ENCODE measurements at regions not wholly inside any gene's neighbourhood (a gene's known extent, or its start where the extent isn't known, plus 50 kb on each side); places are given as distances from the start of the nearest gene placed in this dataset.
"Not testable (repeated sequence)": the region's sequence is repeated elsewhere in the genome, so short reads cannot be mapped to it uniquely, and the experiment has no call there.

DNA sequence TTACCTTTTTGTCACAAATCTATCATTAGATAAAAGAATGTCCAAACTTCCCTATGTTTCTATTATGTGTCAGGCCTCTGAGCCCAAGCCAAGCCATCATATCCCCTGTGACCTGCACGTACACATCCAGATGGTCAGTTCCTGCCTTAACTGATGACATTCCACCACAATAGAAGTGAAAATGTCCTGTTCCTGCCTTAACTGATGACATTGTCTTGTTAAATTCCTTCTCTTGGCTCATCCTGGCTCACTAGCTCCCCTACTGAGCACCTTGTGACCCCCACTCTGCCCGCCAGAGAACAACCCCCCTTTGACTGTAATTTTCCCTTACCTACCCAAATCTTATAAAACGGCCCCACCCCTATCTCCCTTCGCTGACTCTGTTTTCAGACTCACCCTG is 249.5 kb downstream of the ZNF608 start:
- not testable (repeated sequence) for DNase-seq (ENCODE audit: low read depth); H3K4me3 ChIP-seq (ENCODE audit: low read depth, low read length)

DNA sequence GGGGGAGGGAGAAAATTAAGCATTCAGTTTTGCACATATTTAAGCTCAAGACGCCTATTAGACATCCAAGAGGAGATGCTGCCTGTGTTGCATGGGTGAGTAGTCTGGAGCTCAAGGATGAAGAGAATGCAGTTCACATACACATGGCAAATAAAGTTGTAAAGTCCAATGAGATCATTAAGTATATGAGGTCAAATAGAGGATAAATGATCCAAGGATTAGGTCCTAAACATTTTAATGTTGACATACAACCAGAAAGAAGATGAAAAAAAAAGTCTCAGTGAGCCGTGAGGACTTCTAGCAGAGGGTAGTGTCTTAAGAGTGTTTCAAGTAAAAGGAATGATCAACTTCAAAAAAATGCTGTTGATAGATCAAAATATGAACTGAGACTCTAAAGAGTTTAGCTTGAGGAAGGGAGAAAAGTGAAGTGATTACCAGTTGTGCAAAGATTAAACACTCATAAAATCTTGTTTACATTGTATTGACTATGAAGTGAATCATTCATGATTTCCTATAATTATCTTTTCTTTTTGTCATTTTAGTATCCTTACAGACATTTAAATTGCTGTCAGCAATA is 251.8 kb downstream of the ZNF608 start:
- no peak overlapping the region for H3K4me3 ChIP-seq (ENCODE audit: low read depth, low read length)
- no peak for DNase-seq (ENCODE audit: low read depth)

DNA sequence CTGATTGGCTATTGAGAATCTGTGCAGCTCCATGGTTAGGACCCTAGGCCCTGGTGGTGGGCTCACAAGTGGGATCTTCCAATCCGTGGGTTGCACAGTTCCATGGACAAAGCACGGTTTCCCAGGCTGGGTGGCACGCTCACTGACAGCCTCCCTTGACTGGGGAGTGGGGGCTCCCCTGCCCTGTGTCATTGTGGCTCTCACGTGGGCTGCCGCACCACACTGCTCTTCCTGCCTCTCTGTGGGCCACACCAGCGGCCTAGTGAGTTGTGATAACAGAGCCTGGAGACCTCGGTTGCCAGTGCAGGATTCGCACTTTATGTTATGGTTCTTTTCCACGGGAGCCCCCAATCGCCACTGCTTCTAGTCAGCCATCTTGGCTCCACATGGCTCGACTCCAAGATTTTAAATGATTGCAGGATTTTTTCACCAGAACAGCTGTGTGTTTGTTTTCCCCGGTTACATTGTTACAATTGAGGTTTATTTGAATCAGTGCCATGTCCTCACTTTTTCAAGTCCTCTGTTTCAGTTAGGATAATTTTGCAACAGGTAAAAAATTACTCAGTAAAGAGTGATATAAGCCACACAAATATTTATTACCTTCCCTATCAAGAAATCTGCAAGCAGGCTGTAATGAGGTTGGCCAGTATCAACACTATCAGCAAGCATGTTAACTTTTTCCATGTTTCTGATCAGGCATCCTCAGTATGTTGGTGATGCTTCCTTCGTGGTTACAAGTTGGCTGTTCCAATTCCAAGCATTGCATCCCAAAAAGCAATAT is 253.8 kb downstream of the ZNF608 start:
- DNase-seq (ENCODE audit: low read depth), result no peak
- no peak overlapping the region for H3K4me3 ChIP-seq (ENCODE audit: low read depth, low read length)

DNA sequence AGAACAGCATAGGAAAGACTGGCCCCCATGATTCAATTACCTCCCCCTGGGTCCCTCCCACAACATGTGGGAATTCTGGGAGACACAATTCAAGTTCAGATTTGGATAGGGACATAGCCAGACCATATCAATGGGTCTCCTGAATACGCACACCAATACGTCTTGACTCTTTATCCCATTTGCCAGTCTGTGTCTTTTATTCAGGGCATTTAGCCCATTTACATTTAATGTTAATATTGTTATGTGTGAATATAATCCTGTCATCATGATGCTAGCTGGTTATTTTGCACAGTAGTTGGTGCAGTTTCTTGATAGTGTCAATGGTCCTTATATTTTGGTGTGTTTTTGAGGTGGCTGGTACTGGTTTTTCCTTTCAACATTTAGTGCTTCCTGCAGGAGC is 256.1 kb downstream of the ZNF608 start:
- not testable (repeated sequence) for H3K4me3 ChIP-seq (ENCODE audit: low read depth, low read length); DNase-seq (ENCODE audit: low read depth)

DNA sequence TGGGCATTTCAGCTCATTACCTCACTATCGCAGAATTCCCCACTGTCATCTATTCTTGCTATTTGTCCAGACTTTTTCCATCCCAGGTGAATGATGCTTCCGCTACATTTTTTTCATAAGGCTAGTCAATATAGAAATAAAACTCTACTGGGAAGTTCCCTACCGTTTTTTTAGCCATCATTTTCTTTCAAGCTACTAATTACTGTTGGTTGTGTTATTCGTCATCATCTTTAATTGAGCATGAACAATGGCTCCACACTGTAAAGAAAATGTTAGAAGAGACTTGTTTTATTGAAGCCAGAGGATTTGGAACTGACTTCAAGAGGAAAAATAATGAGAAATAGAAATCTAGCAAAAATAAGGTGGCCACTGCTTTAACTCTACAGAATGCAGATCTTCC is 265.0 kb downstream of the ZNF608 start:
- no peak for DNase-seq (ENCODE audit: low read depth)
- no peak overlapping the region for H3K4me3 ChIP-seq (ENCODE audit: low read depth, low read length)

DNA sequence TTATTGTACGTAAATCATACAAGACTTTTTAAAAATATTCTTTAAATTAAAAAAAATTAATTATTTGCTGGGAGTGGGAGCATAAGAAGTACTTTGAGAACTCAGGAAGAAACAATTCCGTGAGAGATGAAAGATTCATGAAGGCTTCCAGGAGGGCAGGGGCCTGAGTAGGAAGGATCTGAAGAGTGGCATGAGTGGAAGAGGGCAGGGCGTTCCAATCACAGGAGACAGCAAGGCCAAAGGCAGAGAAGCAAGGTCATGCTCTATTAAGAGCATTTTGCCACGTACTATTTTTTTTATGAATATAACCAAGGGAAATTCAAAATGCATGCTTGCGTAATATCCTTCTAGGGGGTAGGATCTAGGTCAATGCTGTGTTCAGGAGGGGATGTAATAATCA is 265.5 kb downstream of the ZNF608 start:
- H3K4me3 ChIP-seq (ENCODE audit: low read depth, low read length), result no peak overlapping the region
- DNase-seq (ENCODE audit: low read depth), result no peak

DNA sequence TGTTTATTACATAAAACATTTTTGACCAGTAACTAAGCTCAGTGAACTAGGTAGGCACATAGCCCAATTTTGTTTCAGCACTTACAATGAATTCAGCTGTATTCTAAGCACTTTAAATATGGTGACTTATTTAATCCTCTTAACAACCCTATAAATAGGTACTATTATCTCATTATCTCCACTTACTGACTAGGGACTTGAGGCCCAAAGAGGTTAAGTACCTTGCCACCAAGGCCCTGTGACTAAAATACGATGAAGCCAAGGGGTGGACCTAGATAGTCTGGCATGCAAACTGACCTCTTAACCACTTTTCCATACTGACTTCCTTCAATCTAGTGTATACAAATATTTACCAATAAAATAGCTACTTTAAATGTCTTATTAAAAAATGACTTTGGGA is 266.4 kb downstream of the ZNF608 start:
- H3K4me3 ChIP-seq (ENCODE audit: low read depth, low read length), result no peak overlapping the region
- no peak for DNase-seq (ENCODE audit: low read depth)

DNA sequence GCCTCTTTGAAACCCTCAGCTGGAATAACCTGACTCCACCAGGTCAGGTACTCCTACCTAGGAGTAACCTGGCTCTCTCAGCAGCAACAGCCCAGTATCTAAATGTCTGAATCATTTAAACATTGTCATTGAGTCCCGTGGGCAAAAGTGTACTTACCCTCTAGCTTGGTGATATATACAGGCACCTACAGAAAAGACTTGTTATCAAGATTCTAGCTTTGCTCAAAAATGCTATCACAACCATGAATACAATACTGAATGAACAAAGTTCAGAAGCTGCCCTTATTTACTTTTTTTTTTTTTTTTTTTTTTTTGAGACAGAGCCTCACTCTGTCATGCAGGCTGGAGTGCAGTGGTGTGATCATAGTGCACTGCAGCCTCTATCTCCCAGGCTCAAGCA is 268.2 kb downstream of the ZNF608 start:
- no peak for DNase-seq (ENCODE audit: low read depth)
- H3K4me3 ChIP-seq (ENCODE audit: low read depth, low read length), result no peak overlapping the region

DNA sequence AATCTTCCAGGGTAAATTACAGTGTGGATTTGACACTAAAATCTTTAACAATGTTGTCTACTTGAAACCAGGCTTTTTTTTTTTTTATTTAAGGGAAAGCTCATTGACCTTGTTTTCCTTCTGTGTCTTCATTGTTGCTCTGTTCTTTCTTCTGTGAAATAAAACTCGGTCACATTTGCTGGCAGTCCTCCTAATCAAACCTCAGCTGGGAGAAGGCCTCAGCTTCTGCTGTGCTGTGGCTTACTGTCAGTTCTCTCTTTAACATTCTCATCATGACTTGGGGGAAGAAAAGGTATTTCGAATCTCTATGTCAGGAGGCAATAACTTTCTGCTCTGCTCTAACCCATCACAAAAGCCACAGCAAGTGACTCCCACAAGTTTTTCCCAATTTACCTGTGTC is 268.9 kb downstream of the ZNF608 start:
- no peak for DNase-seq (ENCODE audit: low read depth)
- H3K4me3 ChIP-seq (ENCODE audit: low read depth, low read length), result no peak overlapping the region

DNA sequence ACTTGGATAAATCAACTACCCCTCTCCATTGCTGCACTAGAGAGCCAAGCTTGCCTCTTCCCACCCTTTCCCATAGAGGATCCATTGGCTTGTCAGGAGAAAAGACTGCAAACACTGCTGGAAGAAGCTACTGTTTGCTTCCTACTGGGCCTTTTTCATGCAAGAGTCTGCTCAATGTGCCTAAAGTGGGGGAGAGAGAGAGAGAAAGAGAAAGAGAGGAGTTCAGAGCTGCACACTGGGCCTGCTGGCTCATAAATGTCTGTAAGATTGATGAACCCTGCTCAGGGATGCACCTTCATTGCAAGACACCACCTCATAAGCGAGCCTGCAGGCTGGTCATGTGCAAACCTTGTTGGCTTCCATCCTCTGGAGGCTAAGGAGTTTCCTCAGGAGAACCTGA is 269.4 kb downstream of the ZNF608 start:
- no peak for DNase-seq (ENCODE audit: low read depth)
- no peak overlapping the region for H3K4me3 ChIP-seq (ENCODE audit: low read depth, low read length)

DNA sequence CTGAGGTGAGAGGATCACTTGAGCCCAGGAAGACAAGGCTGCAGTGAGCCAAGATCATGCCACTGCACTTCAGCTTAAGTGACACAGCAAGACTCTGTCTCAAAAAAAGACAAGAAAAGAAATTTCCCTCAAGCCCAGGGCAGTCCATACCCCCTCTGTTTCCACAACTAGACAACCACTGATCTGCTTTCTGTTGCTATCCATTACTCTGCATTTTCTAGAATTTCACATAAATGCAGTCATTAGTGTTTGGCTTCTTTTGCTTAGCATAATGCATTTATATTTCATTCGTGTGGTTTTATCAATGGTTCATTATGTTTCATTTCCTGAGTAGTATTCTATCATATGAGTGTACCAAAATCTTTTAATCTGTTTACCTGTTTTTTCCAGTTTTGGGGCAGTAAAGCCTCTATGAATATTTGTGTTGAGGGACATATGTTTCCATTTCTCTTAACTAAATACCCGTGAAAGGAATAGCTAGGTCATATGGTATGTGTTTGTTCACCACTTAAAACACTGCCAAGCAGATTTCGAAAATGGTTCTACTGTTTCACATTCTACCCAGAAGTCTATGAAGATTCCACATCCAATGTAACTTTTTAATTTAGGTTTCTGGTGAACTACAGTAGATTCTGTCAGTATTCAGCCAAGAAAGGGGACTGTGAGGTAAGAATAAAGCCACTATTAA is 271.8 kb downstream of the ZNF608 start:
- no peak for DNase-seq (ENCODE audit: low read depth)
- H3K4me3 ChIP-seq (ENCODE audit: low read depth, low read length), result no peak overlapping the region

DNA sequence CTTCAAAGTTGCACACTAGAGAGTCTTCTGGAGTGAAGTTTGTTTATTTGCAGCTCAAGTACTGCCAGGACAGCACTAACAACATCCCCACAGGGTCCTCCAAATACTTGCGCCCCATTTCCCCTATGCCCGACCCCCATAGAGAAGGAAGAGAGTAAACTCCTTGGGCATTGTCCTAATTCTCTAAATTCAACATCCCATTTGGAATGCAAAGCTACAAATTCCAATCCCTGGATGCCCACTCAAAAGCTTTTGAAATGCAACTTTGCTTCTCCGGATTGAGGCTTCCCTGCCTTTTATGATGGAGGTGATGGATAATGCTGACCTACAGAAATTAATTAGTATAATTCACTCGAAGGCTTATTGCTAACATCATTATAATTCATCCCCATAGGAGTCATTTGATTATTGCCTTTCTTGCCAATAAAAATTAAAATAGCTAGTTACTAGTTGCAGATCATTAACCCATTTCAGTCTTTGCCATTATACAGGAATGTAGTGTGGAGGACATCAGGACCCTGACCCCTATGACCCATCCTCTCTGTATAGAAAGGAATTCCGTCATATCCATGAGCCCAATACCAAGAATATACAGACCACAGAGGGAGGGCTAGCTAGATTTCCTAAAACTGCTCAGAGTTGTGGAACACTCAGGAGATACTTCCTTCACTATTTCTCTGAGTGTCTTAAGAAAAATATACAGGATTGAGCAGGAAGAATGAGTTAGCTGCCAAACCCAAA is 277.6 kb downstream of the ZNF608 start:
- no peak for DNase-seq (ENCODE audit: low read depth)
- no peak overlapping the region for H3K4me3 ChIP-seq (ENCODE audit: low read depth, low read length)

DNA sequence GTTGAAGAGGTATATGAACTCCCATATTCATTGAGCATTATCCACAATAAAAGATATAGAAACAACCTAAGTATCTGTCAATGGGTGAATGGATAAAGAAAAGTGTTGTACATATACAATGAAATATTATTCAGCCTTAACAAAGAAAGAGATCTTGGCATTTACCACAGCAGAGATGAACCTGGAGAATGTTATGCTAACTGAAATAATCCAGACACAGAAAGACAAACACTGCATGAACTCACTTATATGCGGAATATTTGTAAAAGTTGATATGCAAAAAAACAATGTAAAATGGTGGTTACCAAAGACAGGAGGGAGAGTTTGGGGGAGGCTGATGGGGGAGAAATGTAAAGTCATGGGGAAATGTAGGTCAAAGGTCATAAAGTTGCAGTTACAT is 278.7 kb downstream of the ZNF608 start:
- H3K4me3 ChIP-seq (ENCODE audit: low read depth, low read length), result no peak overlapping the region
- DNase-seq (ENCODE audit: low read depth), result no peak

DNA sequence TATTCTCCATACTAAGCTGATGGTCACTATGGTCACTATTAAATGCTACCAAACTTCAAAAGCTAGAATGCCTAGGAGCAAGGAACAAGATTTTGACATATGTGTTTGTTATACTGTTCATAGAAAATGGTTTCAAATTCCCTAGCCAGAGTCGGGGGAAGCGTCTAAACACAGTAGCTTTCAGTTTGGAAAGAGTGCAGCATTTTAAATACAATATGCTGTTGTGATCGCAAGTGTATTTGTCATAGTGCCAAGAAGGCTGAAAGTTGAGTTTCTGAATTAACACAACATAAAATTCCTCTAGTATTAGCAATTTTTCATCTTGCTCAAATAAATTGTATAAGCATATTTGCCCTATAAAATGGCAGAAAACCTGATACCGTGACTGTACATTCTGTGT is 280.4 kb downstream of the ZNF608 start:
- H3K4me3 ChIP-seq (ENCODE audit: low read depth, low read length), result no peak overlapping the region
- no peak for DNase-seq (ENCODE audit: low read depth)

DNA sequence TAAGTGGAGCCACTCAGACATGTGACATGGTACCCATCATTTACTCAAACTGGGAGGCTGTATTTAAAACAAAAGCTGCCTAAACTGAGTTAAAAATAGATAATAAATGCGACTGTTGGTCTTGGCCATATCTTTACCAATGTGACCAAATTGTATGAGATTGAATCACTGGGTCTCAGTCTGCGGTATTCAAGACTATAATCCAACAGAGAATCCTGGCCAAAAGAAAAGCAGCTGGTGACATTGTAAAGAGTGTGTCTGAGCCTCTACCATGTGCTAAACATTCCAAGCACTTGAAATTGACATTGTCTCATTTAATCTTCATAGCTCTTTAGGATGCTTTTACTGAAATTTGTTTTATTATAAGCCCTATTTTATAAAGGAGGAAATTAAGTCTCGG is 282.6 kb downstream of the ZNF608 start:
- no peak for DNase-seq (ENCODE audit: low read depth)
- H3K4me3 ChIP-seq (ENCODE audit: low read depth, low read length), result no peak overlapping the region

DNA sequence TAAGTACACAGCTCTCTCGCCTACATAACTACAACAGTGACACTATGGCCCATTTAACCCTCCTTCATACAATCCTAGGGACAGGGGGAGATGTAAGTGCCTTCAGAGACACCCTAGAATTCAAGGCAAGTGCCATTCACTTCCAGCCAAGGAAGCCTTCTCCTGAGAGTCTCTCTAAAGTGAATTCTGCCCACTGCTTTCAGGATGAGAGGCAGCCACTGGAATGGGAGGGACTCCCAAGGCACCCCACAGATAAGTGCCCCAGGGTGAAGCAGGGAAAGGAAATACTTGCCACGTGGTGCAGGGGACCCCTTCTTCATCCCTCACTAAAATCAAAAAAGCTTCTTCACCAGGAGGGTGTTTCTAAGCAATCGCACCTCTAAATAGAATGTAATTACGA is 283.7 kb downstream of the ZNF608 start:
- H3K4me3 ChIP-seq (ENCODE audit: low read depth, low read length), result no peak overlapping the region
- no peak for DNase-seq (ENCODE audit: low read depth)

DNA sequence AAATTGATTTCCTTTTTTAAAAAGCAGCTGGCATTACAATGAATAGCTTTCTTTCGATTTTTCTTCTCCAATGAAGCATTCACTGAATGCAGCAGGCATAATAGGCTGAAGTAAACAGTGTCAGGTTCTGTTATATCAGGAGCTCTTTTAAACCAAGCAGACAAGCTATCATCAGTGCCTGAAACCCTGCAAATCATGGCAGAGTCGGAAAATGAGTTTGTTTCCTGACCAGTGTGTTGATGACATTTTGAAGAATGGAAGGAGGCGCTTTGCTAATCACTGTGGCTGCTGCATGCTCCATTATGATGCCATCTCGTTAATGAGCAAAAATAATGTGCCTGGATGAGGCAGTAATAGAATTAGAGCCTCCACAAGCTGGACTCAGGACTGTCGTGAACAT is 284.5 kb downstream of the ZNF608 start:
- no peak overlapping the region for H3K4me3 ChIP-seq (ENCODE audit: low read depth, low read length)
- no peak for DNase-seq (ENCODE audit: low read depth)

DNA sequence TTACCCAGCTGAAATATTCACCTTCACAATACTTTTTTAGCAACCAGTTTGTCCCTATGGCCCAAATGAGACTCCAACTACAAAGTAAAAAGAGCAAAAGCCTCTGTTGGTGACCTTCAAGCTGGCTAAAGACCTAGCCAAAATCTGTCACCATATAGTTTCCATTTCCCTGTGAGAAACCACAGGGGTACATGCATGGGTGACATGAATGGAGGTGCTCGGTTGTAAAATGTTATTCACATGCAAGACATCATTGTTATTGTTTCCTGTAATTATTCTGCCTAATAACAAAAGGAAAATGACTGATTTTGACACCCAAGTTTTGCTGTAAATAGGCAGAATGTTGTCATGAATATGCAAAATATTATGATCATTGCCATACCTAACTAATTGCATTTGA is 285.3 kb downstream of the ZNF608 start:
- no peak for DNase-seq (ENCODE audit: low read depth)
- H3K4me3 ChIP-seq (ENCODE audit: low read depth, low read length), result no peak overlapping the region

DNA sequence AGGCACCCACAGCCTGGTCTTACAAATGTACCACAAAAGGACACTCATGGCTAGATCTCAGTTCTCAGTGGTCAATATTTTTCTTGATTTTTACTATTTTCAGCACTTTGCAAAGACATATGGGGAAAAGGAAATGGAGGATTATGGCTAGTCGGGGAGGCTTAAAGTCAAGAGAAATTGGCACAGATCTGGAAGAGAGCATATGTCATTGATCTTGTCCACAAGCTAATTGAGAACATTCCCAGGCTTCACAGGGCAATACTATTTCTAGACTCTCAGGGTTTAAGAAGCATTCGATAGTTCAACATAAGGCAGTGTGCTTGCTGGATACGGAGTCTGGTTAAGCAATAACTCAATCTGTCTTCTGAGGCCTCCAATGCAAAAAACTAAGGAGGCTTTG is 285.8 kb downstream of the ZNF608 start:
- no peak overlapping the region for H3K4me3 ChIP-seq (ENCODE audit: low read depth, low read length)
- DNase-seq (ENCODE audit: low read depth), result no peak

DNA sequence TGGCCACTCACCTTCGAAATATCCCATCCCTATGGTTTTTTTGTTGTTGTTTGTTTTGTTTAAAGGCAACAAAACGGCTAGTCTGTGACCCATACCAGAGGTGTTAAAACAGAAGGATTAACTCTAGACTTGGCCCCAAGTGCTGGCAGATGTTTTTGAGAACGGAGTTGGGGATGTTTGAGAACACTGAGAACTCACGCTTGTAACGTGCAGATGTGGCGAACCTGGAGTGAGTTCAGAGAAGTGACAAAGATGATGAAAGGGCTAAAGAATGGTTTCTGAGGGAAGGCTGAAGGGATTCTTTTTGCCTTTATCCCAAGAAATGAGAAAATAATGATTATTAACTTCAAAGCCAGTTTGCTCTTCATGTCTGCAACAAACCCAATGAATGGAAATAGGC is 286.5 kb downstream of the ZNF608 start:
- DNase-seq (ENCODE audit: low read depth), result no peak
- H3K4me3 ChIP-seq (ENCODE audit: low read depth, low read length), result no peak overlapping the region
